Kidney capillary endothelial cell (primary cell): ENCODE measurements at regions not wholly inside any gene's neighbourhood (a gene's known extent, or its start where the extent isn't known, plus 50 kb on each side); places are given as distances from the start of the nearest gene placed in this dataset.

ENCODE experiments used
- DNase-seq: peaks from one replicate; pipeline ENCODE4 v3.0.0-alpha.2; 2018; ENCODE audit warnings: low spot score

DNA sequence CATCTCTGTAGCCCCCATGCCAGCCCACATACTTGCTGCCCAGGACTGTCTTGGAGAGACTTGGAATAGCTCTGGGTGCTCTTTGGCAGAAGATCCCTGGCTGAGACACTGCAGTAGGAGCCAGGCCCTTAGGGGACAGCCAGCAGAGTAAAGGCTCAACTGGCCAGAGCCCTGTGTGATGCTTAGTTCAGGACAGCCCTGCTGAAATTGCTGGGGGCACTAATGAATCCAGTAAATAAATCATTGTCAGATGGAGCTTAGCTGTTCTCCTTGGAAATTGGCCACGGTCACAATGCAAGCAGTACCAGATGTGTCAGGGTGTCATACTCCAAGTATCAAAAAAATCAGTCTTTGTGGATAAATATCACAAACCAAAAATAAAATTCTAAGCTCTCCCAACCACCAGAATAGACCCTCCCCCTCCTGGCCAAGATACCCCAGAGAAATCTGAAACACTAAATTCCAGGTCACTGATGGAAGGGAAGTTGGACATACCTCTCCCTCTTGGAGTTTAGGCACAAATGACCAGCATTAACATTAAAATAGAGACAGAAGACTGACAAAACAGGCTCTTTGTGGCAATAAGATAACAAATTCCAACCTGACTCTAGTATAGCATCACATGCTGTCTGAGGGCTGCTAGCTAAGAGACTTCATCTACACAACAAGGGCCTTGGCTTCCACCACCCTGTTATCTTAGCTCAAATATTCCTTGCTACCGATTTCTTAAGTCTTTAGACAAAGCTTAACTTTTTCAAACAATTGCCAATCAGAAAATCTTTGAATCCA is 83.2 kb upstream of the DNAH14 start:
- DNase-seq: no peak

DNA sequence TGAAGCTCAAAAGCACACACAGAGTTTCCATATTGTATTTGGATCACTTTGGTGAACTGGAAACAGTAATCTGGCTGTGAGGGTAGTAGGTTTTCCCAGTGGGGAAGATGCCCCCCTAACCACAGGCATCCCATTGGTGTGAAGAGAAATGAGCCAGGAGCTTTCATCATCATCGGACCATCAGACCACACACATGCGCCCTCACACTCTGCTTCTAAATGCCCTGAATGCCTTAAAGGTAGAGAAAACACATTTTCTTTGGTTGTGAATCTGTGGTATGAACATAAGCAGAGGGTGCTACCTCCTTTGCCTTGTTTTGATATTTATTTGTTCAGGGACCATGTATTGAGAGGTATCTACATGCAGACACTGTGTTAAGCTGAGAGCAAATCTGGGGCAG is 79.0 kb upstream of the DNAH14 start:
- DNase-seq: no peak

DNA sequence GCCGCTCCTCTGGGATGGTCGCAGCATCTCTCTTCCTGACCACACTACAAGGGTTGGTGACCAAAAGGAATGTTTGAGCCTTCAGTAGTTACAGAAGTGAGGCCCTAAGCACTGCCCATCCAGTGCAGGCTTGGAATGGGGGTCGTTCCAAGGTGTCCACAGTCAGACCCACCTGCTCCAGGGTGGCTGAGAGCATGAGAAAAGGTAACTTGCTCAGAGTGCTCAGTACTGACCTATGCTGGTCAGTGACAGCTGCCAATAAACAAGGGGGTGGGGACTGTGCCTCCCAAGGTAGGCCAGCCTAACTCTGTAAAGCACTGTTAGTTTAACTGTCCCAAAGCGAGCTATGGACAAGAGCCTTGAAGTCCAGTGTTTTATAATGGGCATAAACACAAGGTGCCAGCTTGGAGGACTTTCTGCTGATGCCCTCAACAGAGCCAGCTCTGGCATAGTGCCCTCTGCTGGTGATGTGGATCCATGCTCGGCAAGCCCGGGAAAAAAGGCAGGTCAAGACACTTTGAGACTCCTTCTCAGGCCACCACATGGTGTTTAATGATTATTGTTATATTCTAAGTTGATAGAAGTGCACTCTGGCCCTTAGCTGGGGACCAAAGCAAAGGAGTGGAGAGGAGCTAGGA is 78.1 kb upstream of the DNAH14 start:
- DNase-seq: peak; percentile 59

DNA sequence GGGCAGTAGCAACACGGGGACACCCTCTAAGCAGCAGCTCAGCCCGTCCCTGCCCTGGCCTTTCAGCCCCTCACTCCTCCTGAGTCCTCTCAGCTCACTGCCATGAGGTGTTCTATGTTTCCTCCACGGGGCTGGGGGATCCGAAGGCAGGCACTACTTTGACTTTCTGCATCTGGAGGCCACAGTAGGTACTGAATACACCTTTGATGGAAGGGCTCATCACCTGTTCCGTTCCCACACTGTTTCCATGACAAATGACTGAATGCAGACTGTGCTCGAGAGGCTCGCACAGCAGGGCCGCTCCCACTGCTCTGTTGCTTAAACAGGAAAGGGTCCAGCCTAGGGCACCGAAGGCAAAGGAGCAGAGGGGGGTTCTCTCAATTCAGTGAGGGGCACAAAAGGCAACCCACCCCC is 77.6 kb upstream of the DNAH14 start:
- DNase-seq: no peak

DNA sequence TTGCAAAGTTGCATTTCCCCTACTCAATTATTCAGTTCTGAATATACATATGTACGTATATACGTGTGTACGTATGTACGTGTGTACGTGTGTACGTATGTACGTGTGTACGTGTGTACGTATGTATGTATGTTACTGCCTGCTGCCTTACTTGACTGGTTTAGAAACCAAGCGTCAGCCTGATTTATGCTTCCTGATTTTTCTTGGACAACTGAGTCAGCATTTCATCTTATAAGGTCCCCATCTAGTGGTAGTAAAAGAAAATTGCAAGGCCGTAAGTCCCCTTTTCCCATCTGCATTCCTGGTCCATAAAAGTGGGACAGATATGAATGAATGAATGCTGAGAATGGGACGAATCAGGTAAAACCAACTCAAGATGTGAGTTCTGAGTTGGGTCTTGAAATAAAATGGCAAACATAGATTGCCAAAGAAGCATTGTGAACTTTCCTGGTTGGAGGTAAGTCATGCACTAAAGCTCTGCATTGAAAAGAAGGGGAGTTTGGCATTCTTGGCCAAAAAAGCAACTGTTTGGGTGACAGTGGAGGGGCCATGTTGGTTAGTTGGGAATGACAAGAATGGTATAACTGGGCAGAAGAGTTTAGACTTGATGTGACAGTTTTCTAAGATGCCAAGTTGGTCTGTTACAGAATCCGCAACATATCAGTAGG is 76.4 kb upstream of the DNAH14 start:
- peak; percentile 52 for DNase-seq

DNA sequence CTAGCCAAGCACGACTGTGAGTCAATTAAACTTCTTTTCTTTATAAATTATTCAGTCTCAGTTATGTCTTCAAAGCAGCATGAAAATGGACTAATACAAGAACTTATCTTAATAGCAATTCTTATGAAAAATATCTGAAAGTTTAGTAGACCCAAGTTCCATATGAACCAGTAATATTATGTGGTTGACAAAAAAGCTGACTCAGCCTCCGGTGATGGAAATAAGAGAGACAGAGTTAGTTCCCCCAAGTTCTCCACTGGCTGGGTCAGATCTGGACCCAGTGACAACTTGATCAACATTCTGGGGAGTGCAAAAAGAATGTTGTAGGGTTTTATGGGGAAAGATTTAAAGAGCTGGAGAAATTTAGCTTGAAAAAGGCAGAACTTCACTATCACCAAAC is 72.5 kb upstream of the DNAH14 start:
- no peak for DNase-seq

DNA sequence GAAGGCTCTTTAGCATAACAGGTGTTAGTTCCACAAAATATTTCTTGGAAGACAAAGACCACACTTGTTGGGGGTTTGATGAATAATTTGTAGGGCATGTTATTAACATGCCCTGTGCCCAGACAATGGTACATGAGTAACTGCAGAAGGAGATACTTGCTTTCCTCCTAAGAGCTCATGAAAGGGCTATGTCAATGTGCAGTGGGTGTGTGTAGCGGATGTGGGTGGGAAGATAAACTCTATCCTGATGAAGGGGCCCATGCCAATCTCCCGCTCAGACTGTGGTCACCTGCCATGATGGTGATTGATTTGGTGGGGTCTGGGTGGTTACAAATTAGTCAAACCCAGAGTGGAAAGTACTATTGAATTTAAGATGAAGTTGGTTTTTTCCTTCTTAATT is 69.8 kb upstream of the DNAH14 start:
- DNase-seq: no peak

DNA sequence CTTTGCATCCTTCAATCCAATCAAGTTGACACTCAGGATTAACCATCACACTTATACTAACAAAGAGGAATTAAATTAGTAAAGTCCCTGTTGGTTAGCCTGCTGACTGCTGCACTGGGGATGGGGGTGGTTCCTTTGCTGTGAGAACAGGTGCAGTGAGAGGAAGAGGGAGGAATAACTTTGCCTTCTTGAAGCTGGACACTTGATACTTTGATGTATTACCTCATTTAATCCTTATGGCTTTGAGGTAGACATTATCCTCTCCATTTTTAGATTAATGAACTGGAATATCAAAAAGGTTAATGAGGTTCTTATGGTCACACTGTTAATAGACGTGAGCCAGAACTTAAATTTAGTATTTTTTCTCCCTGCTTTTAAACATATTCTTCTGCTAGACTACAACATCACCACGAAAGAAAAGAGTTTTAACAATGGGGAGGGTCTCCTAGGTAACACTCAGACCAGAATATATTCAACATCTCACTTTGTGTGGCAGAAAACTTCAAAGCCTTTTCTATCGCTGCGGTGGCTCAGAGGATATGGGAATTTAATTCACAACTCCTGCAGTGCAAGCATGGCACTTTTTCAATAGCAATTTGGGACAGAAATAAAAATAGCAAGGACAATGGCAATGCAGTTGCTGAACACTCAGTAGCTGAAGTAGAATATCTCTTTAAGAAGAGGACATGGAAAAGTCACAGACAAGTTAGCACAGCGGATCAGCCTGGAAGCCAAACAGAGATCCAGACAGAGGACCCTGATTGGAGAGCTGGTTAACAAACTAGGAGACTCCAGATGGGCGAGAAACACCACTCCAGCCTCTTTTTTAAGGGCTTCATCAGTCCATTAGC is 68.8 kb upstream of the DNAH14 start:
- no peak for DNase-seq

DNA sequence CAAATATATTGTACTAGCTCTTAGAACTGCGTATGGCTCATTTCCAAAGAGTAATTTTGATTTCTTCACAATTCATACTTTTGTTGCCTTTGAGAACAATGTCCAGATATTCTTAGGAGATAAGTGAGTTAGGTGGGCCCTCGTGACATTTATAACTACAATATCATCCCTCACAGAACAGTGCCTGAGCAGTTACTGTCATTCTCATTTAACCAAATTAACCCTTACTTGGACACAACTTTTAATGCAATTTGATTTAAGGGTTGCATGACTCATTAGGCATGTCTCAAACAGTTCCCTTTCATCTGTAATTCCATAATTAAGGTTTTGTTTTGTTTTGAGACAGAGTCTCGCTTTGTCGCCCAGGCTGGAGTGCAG is 68.1 kb upstream of the DNAH14 start:
- DNase-seq: no peak

DNA sequence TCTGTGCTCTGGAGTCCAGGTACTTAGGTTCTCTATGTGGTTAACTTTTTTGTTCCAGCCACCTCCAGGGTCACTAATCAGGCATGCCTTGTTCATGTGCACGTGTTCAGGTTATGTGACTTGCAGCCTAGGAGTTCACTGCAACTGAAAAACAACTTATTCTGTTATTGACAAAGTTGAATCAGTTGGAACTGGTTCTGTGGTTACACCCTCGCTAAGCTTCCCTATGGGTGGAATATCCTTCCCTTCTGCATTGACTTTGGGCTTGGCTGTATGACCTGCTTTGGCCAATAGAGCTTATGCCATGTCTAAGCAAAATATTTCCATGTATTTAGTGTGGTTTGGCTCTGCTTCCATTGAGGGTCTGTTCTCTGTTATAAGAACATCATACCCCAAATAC is 66.0 kb upstream of the DNAH14 start:
- no peak for DNase-seq

DNA sequence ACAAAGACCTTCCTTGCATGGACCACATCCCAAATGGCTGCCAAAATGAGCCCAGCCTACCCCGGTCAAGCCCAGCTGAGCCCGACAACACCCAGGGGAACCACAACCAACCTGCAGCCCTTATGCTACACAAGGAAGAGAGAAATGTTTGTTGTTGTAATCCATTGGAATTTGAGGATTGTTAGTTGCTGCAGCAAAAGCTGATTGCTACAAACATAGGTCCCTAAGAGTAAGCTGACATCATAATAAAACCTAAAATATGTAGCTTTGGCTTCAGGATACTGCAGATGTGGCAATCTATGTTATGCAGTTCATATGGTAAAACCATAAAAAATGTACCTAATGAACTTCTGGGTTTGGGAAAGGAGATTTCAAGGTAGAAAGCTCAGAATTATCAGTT is 65.5 kb upstream of the DNAH14 start:
- DNase-seq: no peak

DNA sequence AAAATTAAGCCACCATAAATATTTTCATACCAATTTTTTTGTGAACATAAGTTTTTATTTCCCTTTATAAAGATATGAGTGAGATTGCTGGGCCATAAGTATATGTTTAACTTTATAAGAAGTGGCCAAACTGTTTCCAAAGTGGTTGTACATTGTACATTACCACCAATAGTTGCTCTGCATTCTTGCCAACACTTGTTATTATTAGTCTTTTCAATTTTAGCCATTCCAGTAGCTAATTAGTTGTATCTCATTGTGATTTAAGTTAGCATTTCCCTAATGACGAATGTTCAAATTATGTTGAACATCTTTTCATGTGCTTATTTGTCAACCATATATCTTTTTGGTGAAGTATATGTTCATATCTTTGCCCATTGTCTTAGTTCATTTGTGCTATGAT is 64.0 kb upstream of the DNAH14 start:
- DNase-seq: no peak

DNA sequence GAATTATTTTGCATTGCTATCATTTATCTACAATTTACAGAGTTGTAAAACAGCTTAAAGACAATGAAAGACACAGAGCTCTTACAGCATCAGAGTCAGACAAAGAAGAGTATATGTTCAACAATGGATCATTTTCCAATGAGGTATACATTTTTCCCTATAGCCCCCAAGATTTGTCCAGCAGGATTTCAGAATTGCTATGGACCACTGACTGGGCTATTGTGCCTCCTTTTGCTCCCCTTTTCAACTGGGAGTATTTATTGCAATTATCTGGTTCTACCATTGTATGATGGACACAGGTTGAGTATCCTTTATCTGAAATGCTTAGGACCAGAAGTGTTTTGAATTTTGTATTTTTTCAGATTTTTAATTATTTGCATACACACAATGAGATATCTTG is 62.5 kb upstream of the DNAH14 start:
- DNase-seq: no peak

DNA sequence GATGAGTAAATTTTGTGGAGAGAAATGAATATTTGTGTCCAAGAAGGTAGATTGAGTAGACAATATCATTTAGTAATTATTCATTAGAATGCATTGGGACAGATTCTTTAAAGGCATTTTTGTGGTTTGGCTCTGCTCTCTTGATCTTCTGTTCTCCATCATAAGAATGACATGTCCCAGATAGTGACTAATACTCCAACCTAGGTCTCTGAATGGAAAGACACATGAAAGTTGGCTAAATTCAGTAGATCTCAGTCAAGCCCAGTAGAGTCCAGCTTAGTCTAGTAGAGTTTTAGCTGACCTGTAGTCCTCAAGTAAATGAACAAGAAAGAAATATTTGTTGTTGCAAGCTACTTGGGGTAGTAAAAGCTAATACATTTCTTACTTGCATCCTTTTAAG is 61.8 kb upstream of the DNAH14 start:
- DNase-seq: no peak

DNA sequence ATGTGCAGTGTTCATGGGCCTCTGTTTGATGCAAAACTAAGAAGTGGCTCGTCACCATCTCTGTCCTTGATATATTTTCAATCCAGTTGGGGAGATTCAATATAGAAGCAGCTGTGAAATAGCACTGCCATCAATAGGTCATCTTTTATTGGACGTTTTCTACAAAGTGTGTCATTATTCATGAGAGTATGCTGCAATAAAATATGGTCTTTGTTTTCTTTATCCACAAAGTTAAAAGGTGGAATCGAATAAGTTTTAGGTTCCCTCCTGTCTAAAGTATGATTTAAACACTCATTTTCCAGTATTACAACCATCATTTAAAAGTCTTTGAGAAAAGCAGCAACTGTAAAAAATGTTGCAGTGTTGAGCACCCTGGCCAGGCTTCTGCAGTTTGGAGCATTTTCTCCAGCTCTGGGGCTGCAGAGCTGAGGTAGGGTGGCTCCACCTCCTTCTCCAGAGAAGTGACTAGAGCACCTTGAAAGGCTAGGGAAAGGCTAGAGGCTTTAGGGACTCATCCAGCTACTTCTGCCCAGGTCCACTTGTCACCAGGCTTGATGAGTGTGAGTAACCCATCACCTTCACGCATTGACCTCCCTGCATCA is 56.5 kb upstream of the DNAH14 start:
- DNase-seq: no peak

DNA sequence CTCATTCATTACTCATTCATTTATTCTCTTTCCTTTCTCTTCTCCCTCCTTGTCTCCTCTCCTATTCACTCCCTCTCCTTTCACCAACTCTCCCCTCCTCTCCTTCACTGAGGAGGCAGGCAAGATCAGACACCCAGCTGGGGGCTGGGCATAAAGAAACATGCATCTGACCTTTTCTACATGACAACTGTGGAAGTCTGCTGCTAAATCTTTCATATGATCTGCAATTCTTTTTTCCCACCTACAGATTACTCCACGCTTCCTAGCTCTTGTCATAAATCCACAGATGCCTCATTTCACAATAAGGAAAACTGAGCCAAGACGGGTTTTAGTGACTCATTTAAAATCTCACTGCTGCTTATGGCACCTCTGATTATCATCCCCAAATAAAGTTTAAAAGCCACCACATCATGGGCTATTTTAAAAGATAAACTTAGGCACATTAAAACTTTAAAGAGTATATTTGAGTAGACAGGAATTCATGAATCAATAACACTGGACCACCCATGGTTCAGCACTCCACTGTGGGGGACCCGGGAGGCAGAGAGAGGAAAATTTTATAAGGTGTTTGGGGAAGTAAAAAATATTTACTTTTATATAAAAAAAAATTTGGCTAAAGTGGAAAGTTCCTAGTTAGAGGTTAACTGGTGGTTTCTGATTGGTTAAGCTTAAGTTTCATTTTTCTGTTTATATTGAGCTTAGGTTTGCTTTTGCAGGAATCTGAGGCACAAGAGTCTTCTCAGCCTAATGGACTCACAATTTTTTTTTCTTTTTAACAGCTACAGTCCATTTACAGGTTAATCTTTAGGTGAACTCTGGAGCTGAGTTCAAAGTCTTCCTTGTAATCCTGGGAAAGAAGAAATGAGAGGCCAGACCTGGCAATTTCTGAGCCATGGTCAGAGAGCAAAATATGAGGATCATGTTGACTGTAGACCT is 55.8 kb upstream of the DNAH14 start:
- no peak for DNase-seq

DNA sequence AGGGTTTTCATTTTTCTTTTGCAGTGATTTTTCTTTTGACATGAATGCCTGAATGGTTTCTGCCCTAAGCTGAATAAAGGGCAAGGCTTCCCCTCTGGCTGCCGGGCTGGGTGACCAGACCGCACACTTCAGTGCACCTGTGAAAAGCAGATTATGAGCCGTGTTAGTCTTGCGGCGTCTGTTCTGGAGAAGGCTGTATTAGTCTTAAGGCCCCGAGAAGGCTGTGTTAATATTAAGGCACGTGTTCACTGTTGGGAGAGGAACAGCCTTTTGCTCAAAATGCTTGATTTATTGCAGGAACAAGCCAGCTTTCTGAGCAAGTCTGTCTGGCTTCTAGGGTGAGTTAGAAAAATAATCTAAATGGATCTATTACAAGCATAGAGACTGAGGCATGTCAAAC is 54.7 kb upstream of the DNAH14 start:
- no peak for DNase-seq

DNA sequence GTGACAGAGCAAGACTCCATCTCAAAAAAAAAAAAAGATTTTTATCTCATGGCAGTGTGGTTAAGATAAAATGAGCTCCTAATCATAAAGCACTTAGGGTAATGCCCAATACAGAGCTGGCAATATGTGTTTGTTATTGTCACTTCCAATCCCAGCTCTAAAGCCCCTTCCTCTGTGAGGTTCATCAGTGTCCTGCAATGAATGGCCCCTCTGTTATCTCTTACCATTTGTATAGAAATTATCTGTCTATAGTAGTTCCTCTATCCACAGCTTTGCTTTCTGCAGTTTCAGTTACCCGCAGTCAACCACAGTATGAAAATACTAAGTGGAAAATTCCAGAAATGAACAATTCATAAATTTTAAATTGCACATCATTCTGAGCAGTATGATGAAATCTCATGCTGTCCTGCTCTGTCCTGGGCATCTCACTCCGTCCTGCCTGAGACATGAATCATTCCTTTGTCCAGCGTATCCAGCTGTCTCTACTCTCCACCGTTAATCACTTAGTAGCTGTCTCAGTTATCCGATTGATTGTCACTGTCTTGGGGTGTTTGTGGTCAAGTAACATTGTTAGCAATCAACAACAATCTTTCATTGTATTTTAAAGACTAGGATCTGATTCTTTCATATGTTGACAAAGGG is 50.2 kb upstream of the DNAH14 start:
- peak; percentile 12 for DNase-seq
